Midbrain (tissue), 1 donor: ENCODE measurements at regions not wholly inside any gene's neighbourhood (a gene's known extent, or its start where the extent isn't known, plus 50 kb on each side); places are given as distances from the start of the nearest gene placed in this dataset.
"Not testable (repeated sequence)": the region's sequence is repeated elsewhere in the genome, so short reads cannot be mapped to it uniquely, and the experiment has no call there.

ENCODE experiments used
- DNase-seq: peaks from one replicate; lab custom pipeline; 2025; lab: John Stamatoyannopoulos, UW

DNA sequence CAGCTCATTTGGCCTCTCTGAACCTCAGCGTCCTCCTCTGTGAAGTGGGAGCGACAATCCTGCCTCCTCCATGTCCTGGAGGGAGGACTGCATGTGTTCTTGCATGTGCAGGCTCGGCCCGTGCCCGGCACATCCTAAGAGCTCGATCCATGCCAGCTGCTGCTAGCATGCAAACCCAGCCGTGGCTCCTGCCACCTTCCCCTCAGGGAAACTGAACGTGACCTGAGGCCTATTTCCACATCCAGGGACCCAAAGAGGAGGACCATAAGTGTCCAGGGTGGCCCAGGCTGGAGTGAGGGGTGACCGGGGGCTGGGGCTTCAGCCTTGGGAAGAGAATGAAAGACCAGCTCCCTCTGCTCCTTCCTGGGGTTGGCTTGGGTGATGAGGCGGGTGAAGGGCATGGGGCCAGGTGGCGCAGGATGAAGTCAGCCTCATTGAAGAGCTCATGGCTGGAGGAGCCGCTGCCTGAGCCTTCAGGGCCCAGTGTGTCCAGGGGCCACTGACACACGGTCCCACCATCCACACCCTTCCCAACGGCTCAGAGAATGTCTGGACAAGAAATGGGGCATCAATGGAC lies 115.7 kb upstream of the AKAP13 start:
- not testable (repeated sequence) for DNase-seq

DNA sequence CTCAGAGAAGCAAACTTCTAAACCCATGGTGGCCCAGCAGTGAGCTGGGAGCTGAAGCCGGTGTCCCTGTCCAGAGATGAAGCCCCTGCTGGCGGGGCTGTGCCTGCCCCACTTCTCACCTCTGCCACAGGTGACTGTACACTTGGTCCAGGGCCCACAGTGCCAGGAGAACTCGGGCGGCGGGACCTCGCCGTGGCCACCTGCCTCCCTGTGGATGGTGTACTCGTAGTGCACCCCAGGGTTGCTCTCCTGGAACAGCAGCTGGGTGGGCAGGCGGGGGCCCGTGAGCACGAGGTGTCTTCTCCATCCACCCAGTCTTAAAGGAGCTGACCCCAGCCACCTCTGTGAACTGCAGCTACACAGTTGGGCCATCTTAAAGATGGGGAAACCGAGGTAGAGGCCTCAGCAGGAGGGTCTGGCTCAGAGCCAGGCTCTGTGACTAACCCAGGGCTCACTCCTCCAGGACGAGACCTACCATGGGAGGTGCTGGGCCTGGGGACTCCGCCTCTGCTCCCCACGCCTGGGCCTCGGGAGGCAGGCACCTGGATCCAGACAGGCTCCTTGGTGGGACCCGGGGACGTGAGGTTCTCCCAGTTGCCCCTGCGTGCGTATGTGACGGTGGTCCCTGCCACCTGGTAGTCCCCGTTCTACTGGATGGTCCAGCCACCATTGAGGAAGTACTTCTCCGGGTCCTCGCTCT lies 113.1 kb upstream of the AKAP13 start:
- not testable (repeated sequence) for DNase-seq

DNA sequence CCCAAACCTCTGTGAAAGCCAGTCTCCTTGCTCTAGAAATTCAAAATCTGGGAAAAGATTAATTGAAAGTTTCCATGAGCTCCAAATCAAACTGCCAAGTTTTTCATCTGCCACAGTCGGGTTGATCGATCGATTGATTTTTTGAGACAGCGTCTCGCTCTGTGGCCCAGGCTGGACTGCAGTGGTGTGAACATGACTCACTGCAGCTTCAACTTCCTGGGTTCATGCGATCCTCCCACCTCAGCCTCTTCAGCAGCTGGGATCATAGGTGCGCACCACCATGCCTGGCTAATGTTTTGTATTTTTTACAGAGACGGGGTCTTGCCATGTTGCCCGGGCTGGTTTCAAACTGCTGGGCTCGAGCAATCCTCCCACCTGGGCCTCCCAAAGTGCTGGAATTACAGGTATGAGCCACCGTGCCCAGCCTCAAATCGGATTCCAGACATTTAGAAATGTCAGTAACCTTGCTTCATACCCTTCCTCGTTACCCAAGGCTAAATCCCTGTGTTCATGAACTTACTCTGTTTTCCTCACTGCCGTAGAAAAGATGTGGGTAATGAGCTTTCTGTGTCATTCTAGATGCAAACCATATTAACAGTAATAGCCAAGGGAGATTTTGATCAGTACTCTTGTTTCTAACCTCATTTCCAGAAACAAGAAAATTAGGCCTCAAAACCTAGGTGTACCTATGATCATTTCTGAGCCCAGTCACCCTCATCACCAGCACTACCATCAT lies 105.9 kb upstream of the AKAP13 start:
- DNase-seq = no peak

DNA sequence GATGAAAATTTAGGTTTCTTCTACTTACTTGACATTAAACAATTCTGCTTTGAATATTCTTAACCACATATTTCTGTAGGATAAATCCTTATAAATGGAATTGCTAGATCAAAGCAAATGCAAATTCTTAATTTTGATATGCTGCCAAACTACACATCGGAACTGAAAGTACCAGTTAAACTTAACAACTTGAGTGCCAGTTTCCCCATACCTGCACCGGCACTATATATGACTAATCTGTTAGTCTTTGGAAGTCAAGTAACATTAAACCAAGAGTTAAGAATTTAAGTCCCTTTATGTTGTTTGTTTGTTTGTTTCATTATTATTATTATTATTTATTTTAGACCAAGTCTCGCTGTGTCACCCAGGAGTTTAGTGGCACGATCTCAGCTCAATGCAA lies 103.9 kb upstream of the AKAP13 start:
- DNase-seq = no peak

- no peak for DNase-seq
These were observed 103.5 kb upstream of the AKAP13 start for GRCh38 chr15:85276921-85277320.

DNA sequence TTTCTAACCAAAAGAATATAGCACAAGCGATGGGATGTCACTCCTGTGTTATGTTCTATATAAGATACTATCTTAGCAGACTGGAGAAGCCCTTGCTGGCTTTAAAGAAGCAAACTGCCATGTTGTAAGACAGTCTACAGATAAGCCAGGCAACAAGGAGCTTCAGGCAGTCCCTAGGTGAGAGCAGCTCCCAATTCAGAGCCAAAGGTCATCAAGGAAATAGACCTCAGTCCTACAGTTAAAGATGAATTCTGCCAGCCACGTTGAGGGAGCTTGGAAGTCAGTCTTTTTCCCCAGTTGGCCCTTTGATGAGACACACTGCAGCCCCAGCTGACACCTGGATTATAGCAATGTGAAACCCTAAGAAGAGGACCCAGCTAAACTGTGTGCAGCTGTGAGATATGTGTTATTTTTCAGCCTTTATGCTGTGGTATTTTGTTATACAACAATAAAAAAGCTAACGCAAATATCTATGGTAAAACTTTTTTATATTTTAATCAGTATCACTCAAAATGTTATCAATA lies 102.5 kb upstream of the AKAP13 start:
- no peak for DNase-seq

GRCh38 chr15:85280203-85280602 lies 100.2 kb upstream of the AKAP13 start:
- DNase-seq = no peak

DNA sequence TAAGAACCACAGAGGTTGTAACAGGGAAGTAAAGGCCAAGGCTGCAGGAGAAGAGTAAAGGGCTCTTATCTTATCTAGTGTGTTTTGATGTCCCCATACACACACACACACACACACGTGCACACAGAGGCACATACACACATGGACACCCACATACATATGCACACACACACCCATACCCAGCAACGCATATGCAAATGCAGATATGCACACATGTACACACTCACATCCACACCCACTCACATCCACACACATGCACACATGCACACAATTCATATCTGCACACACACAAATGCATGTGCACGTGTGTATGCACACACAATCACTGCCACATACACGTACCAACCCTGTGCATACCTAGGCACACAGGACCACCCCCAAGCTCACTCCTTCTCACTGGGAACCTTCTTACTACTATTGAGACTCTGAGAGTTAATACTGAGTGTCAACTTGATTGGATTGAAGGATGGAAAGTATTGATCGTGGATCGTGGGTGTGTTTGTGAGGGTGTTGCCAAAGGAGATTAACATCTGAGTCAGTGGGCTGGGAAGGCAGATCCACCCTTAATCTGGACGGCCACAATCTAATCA lies 99.0 kb upstream of the AKAP13 start:
- no peak for DNase-seq

- DNase-seq = no peak
These were observed 97.8 kb upstream of the AKAP13 start for GRCh38 chr15:85282504-85283115.

DNA sequence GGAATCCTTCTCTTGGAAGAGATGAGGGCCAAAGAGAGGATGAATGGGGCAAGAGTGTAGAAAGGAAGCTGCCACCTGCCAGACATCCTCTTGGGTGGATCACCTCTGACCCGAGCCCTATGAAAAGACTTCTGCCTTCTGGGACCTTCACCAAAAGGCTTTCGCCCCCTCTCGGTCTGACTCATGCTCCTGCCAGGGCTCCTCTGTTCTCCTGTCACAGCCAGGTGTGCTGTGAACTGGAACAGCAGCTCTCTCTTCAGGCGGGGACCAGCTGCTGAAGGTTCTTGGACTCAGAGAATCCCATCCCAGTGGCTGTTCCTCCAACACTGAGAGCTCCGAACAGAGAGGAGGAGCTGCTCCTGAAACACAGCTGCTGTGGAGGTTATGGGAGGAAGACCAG lies 96.6 kb upstream of the AKAP13 start:
- not testable (repeated sequence) for DNase-seq

DNA sequence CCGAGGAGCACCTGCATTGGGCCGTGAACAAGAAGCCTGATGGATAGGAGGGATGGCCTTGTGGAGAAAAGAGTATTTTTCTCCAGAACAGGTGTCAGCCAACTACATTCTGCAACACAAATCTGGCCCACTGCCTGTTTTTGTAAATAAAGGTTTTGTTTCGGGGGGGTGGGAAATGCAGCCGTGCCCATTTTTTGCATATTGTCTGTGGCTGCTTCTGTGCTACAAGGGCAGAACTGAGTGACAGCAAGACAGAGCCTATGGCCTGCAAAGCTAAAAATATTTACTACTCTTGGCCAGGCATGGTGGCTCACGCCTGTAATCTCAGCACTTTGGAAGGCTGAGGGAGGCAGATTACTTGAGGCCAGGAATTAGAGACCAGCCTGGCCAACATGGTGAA lies 95.9 kb upstream of the AKAP13 start:
- no peak for DNase-seq

DNA sequence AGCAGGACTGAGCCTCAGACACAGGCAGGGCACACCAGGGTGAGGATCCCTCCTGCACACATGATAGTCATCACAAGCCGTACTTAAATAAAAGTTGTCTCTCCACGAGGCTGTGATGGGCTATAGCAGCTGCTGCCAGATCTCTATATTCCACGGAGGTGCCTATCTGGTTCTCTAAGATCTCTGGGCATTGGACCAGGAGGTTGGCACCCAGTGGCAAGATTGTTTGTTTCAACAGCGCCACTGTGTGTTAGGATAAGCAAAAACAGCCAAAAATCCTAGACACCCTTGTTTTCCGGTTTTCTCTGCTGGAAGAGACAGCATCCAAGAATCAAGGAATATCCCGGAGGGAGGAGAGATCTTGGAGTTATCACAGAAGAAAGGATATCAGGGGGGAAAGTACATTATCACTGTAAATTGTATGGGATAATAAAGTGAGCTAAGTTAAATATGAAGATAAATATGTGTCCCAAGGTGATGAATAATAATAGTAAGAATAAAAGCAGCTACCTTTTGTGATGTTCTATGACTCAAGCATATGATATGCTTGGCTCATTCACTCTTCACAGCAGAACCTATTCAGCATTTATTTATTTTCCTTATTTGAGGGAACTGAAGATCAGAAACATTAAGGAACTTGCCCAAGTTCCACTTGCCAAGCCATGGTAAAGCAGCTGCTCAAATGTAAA lies 90.6 kb upstream of the AKAP13 start:
- DNase-seq = peak; percentile 63

DNA sequence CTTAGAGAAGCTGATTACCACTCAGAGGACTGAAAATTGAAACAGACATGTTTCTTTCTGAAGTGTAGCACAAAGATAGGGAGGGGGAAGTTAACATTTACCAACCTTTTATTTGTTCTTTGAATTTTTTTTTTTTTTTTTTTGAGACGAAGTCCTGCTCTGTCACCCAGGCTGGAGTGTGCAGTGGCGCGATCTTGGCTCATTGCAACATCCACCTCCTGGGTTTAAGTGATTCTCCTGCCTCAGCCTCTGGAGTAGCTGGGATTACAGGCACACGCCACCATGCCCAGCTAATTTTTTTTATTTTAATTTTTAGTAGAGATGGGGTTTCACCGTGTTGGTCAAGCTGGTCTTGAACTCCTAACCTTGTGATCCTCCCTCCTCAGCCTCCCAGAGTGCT lies 87.8 kb upstream of the AKAP13 start:
- DNase-seq = not testable (repeated sequence)

DNA sequence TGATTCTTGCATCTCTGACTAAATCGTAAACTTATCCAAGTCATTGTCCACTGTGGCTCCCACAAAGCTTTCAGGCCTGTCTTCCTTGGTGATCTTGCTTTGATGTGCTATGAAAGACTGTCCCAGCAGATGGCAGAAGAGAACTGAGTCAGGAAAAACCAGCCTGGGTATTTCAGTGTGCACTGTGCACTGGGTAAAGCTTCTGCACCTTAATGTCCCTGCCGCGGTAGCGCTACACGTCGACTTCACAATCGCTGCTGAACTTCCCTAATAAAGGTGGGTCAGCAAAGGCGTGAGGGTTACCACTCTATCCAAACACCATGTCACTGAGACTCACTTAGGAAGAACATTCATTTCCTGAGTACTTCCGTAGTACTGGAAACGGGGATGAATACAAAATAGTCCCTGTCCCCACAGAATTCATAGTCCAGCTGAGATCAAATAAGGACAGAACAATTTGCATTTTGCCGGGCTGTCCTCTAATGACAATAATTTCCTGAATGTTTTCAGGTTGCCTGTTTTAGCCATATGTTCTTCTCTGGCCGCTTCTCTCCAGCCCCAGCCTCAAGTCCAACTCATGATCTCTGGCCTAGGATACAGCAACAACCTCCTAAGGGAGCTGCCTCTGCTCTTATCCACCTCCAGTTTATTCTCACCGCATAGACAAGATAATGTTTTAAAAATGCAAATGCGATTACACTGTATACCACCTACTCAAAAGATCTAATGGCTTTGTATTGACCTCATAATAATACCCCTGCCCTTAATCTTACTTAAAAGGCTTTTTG lies 83.6 kb upstream of the AKAP13 start:
- peak; percentile 71 for DNase-seq

- DNase-seq = no peak
These were observed 82.9 kb upstream of the AKAP13 start for GRCh38 chr15:85297537-85297936.

DNA sequence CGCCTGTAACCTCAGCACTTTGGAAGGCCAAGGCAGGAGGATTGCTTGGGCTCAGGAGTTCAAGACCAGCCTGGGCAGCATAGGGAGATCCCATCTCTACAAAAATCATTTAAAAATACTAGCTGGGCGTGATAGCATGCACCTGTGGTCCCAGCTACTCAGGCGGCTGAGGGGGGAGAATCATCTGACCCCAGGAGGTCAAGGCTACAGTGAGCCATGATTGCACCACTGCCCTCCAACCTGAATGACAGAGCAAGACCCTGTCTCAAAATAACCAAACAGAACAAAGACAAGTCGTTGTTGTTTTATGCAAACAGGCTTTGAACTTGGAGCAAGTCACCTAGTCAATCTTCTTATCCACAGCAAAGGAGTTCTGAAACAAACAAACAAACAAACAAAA lies 82.0 kb upstream of the AKAP13 start:
- no peak for DNase-seq

DNA sequence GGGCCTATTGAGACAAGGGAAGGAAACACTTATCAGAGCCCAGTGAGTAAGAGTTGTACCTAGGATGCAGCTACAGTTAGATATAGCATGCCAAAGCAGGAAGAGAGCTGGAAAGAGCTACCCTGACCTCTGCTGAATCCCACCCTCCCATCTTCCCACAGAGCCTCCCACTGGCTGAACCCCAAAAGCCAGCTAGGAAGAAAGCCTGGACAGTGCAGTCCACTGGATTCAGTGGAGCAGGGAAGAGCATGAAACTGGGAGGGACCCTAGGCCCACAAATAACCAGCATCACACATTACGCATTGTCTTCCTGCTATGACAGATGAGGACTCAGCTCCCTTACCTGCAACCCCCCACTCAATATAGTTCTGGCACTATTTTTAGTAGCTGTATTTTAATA lies 81.5 kb upstream of the AKAP13 start:
- DNase-seq = no peak

- no peak for DNase-seq
These were observed 78.1 kb upstream of the AKAP13 start for GRCh38 chr15:85302271-85302670.

GRCh38 chr15:85305050-85305449 lies 75.4 kb upstream of the AKAP13 start:
- DNase-seq = no peak

- DNase-seq = no peak
These were observed 73.3 kb upstream of the AKAP13 start for GRCh38 chr15:85306946-85307686.
